ENCODE measurements at regions not wholly inside any gene's neighbourhood (a gene's known extent, or its start where the extent isn't known, plus 50 kb on each side); places are given as distances from the start of the nearest gene placed in this dataset.

GRCh38 chr1:105730701-105731100 is 1325.8 kb upstream of the PRMT6 start:
- DNase-seq (ENCODE audit: low read depth): no peak
- no peak overlapping the region for H3K4me3 ChIP-seq (ENCODE audit: low read depth, low read length)
- TF ChIP-seq, protein P1, sequence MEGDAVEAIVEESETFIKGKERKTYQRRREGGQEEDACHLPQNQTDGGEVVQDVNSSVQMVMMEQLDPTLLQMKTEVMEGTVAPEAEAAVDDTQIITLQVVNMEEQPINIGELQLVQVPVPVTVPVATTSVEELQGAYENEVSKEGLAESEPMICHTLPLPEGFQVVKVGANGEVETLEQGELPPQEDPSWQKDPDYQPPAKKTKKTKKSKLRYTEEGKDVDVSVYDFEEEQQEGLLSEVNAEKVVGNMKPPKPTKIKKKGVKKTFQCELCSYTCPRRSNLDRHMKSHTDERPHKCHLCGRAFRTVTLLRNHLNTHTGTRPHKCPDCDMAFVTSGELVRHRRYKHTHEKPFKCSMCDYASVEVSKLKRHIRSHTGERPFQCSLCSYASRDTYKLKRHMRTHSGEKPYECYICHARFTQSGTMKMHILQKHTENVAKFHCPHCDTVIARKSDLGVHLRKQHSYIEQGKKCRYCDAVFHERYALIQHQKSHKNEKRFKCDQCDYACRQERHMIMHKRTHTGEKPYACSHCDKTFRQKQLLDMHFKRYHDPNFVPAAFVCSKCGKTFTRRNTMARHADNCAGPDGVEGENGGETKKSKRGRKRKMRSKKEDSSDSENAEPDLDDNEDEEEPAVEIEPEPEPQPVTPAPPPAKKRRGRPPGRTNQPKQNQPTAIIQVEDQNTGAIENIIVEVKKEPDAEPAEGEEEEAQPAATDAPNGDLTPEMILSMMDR (IDR thresholded peaks at IDR 0.05; ENCODE audit: low read depth, low read length, missing control alignments): no peak
- in situ Hi-C loops (cut with HindIII; ENCODE audit: low sequenced_read_pairs): no loop called here

DNA sequence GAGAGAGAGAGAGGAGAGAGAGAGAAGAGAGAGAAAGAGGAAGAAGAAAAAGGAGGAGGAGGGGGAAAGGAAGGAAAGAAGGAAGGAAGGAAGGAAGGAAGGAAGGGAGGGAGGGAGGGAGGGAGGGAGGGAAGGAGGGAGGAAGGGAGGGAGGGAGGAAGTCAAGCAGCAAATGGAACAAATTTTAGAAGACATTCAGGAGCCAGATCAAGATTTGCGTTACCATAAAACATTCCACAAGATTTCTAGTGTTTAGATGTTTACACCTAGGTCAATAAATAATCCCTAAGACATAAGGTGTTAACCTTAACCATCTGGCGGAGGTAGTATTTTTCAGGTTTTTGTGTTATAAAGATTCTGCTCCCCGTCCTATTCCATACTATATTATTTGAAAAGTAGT is 1320.1 kb upstream of the PRMT6 start:
- DNase-seq (ENCODE audit: low read depth): no peak
- TF ChIP-seq, protein P1 (IDR thresholded peaks at IDR 0.05; ENCODE audit: low read depth, low read length, missing control alignments): no peak
- in situ Hi-C loops (cut with HindIII; ENCODE audit: low sequenced_read_pairs): no loop called here
- no peak overlapping the region for H3K4me3 ChIP-seq (ENCODE audit: low read depth, low read length)

- H3K4me3 ChIP-seq (ENCODE audit: low read depth, low read length): no peak overlapping the region
- no peak for DNase-seq (ENCODE audit: low read depth)
- TF ChIP-seq, protein P1 (IDR thresholded peaks at IDR 0.05; ENCODE audit: low read depth, low read length, missing control alignments): no peak
- in situ Hi-C loops (cut with HindIII; ENCODE audit: low sequenced_read_pairs): no loop called here
Observed at GRCh38 chr1:105779727-105780126, 1276.7 kb upstream of the PRMT6 start.

DNA sequence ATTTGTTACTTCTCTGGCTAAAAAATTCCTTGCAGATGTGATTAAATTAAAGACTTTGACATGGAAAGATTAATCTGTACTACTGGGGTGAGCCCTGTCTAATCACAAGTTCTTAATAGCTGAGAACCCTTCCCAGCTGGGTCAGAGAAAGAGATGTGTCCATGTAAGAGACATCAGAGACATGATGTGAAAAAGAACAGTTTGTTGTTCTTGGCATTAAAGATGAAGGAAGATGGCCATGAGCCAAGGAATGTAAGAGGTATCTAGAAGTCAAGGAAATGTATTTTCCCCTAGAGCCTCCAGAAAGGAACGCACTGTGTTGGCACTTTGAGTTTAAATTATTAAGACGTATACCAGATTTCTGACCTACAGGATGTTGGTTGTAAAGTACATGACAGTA is 1271.5 kb upstream of the PRMT6 start:
- TF ChIP-seq, protein P1 (IDR thresholded peaks at IDR 0.05; ENCODE audit: low read depth, low read length, missing control alignments): no peak
- H3K4me3 ChIP-seq (ENCODE audit: low read depth, low read length): no peak overlapping the region
- DNase-seq (ENCODE audit: low read depth): no peak
- in situ Hi-C loops (cut with HindIII; ENCODE audit: low sequenced_read_pairs): no loop called here

- no peak overlapping the region for H3K4me3 ChIP-seq (ENCODE audit: low read depth, low read length)
- TF ChIP-seq, protein P1 (IDR thresholded peaks at IDR 0.05; ENCODE audit: low read depth, low read length, missing control alignments): peak; percentile 43
- peak; percentile 4 for DNase-seq (ENCODE audit: low read depth)
- in situ Hi-C loops (cut with HindIII; ENCODE audit: low sequenced_read_pairs): no loop called here
Observed at GRCh38 chr1:105793536-105794146, 1262.8 kb upstream of the PRMT6 start.

DNA sequence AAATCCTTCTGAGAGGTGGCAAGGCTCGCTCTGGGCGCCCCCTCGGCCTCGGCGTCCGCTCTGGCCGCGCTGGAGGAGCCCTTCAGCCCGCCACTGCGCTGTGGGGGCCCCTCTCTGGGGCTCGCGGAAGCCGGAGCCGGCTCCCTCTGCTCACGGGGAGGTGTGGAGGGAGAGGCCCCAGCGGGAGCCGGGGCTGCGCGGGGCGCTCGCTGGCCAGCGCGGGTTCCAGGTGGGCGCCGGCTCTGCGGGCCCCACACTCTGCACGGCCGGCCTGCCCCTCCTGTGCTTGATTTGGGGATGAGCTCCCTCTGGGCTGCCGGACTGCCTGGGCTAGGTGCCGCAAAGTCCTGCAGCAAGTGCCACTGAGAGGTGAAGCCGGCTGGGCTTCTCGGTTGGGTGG is 1260.7 kb upstream of the PRMT6 start:
- in situ Hi-C loops (cut with HindIII; ENCODE audit: low sequenced_read_pairs): no loop called here

More for the DNA sequence above, 1260.7 kb upstream of the PRMT6 start:
- H3K4me3 ChIP-seq (ENCODE audit: low read depth, low read length): no peak overlapping the region
- TF ChIP-seq, protein P1 (IDR thresholded peaks at IDR 0.05; ENCODE audit: low read depth, low read length, missing control alignments): no peak
- no peak for DNase-seq (ENCODE audit: low read depth)
